ENCODE measurements at regions not wholly inside any gene's neighbourhood (a gene's known extent, or its start where the extent isn't known, plus 50 kb on each side); places are given as distances from the start of the nearest gene placed in this dataset.
"Not testable (repeated sequence)": the region's sequence is repeated elsewhere in the genome, so short reads cannot be mapped to it uniquely, and the experiment has no call there.

DNA sequence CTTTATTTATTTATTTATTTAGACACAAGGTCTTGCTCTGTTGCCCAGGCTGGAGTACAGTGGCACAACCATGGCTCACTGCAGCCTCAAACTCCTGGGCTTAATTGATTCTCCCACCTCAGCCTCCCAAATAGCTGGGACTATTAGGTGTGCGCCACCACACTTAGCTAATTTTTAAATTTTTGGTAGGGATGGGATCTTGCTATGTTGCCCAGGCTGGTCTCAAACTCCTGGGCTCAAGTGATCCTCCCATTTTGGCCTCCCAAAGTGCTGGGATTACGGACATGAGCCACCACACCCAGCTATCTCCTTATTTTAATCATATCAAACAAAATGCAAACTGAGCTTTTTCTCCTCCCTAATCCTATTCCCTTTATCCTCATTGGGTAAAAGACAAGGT is 113.0 kb upstream of the FOXN2 start:
- not testable (repeated sequence) for H3K79me2 ChIP-seq (ENCODE audit: control insufficient read depth, insufficient read depth, low read length, unreplicated experiment); H3K4me3 ChIP-seq (ENCODE audit: low read depth, low read length); H3K36me3 ChIP-seq (ENCODE audit: insufficient read depth, low read length); H2AFZ ChIP-seq (ENCODE audit: low read length, unreplicated experiment); H3K27ac ChIP-seq (ENCODE audit: low read depth, low read length); H3K27me3 ChIP-seq (ENCODE audit: insufficient read depth, low read length)
- peaks cover 20% of the 10 kb centered on the region for H3K4me1 ChIP-seq (ENCODE audit: control insufficient read depth, insufficient read depth, low read length, unreplicated experiment)

GRCh38 chr2:48202863-48203642 is 111.4 kb upstream of the FOXN2 start:
- Histone ChIP-seq H3K4me3 (ENCODE audit: low read depth, low read length) (no peak overlapping the region), H3K4me1 (ENCODE audit: control insufficient read depth, insufficient read depth, low read length, unreplicated experiment) (peaks cover 12% of the 10 kb centered on the region), H2AFZ (ENCODE audit: low read length, unreplicated experiment) (no peak overlapping the region), H3K27ac (ENCODE audit: low read depth, low read length) (no peak overlapping the region), H3K79me2 (ENCODE audit: control insufficient read depth, insufficient read depth, low read length, unreplicated experiment) (no peaks in the 10 kb centered on the region), H3K27me3 (ENCODE audit: insufficient read depth, low read length) (no peaks in the 10 kb centered on the region), H3K36me3 (ENCODE audit: insufficient read depth, low read length) (no peaks in the 10 kb centered on the region)

DNA sequence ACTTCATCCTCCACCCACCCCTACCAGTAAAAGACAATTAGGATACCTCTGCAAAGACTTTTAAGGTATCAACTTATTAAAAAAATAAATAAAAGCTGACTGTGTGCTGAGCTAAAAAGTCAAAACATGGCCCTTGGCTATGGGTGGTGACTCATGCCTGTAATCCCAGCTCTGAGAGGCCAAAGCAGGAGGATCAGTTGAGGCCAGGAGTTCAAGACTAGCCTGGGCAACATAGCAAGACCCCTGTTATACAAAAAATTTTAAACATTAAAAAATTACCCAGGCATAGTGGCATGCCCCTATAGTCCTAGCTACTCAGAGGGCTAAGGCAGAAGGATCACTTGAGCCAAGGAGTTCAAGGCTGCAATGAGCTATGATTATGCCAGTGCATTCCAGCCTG is 110.8 kb upstream of the FOXN2 start:
- H2AFZ ChIP-seq (ENCODE audit: low read length, unreplicated experiment) = no peak overlapping the region
- no peak overlapping the region for H3K27ac ChIP-seq (ENCODE audit: low read depth, low read length)
- H3K79me2 ChIP-seq (ENCODE audit: control insufficient read depth, insufficient read depth, low read length, unreplicated experiment) = no peaks in the 10 kb centered on the region
- H3K27me3 ChIP-seq (ENCODE audit: insufficient read depth, low read length) = no peaks in the 10 kb centered on the region
- H3K4me3 ChIP-seq (ENCODE audit: low read depth, low read length) = no peak overlapping the region
- no peaks in the 10 kb centered on the region for H3K36me3 ChIP-seq (ENCODE audit: insufficient read depth, low read length)
- peaks cover 18% of the 10 kb centered on the region for H3K4me1 ChIP-seq (ENCODE audit: control insufficient read depth, insufficient read depth, low read length, unreplicated experiment)

- H3K36me3 ChIP-seq (ENCODE audit: insufficient read depth, low read length) = no peaks in the 10 kb centered on the region
- H3K4me1 ChIP-seq (ENCODE audit: control insufficient read depth, insufficient read depth, low read length, unreplicated experiment) = peaks cover 29% of the 10 kb centered on the region
- H3K4me3 ChIP-seq (ENCODE audit: low read depth, low read length) = no peak overlapping the region
- no peaks in the 10 kb centered on the region for H3K27me3 ChIP-seq (ENCODE audit: insufficient read depth, low read length)
- no peak overlapping the region for H2AFZ ChIP-seq (ENCODE audit: low read length, unreplicated experiment)
- H3K79me2 ChIP-seq (ENCODE audit: control insufficient read depth, insufficient read depth, low read length, unreplicated experiment) = no peaks in the 10 kb centered on the region
- no peak overlapping the region for H3K27ac ChIP-seq (ENCODE audit: low read depth, low read length)
These were observed 109.7 kb upstream of the FOXN2 start for GRCh38 chr2:48204750-48205136.

DNA sequence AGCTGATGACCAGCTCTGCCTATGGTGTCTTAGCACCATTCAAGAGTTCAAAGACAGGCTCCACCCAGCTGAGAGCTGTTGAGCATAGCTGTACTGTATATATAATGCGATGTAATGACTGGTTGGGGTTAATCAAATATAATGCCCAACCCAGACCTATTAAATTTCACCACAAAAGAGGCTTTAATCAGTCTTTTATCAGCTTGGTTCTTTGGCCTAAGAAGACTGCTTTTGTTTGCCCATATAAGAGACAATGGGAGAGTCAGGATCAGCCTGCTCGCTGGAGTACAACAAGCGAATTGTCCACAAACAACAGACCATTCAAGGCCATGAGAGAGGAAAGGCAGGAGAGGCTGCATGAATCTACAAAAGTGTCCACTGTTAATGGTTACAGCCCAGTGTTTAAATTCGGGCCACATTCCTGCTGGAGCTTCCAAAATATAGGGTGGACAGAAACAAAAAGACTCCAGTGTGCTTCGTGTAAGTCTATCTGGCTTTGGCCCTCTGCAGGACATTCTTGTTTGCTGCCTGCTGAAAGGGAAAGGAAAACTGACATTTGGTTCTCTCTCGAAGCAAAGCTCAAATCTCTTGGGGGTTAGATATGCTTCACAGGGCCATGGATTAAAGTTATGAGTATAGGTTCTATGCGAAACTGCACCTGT is 109.2 kb upstream of the FOXN2 start:
- H3K36me3 ChIP-seq (ENCODE audit: insufficient read depth, low read length) = no peaks in the 10 kb centered on the region

DNA sequence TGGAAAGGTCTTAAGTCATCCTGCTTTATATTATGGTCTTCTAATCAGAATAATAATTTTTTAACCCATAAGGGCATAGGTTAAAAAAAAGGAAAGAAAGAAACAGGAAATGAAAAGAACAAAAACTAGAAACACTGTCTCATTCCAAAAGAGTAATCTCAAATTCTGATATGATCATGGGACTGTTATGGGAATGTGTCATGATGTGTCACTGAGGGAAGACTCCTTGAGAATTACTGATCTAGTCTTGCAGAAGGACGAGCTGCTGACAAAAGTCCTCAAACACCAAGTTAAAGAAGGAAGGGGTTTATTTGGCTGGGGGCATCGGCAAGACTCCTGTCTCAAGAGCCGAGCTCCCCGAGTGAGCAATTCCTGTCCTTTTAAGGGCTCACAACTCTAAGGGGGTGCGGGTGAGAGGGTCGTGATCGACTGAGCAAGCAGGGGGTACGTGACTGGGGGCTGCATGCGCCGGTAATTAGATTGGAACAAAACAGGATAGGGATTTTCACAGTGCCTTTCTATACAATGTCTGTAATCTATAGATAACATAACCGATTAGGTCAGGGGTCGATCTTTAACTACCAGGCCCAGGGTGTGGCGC is 108.3 kb upstream of the FOXN2 start:
- H3K79me2 ChIP-seq (ENCODE audit: control insufficient read depth, insufficient read depth, low read length, unreplicated experiment); H3K36me3 ChIP-seq (ENCODE audit: insufficient read depth, low read length); H3K27me3 ChIP-seq (ENCODE audit: insufficient read depth, low read length); H3K4me3 ChIP-seq (ENCODE audit: low read depth, low read length): not testable (repeated sequence)
- H3K27ac ChIP-seq (ENCODE audit: low read depth, low read length) = peak overlapping the region; percentile 24; the same call in 1 of the 2 replicates
- peak overlapping the region; percentile 63 for H2AFZ ChIP-seq (ENCODE audit: low read length, unreplicated experiment)
- peaks cover 30% of the 10 kb centered on the region for H3K4me1 ChIP-seq (ENCODE audit: control insufficient read depth, insufficient read depth, low read length, unreplicated experiment)

More for the DNA sequence above, 109.2 kb upstream of the FOXN2 start:
- Histone ChIP-seq H3K79me2 (ENCODE audit: control insufficient read depth, insufficient read depth, low read length, unreplicated experiment) (no peaks in the 10 kb centered on the region), H2AFZ (ENCODE audit: low read length, unreplicated experiment) (peak overlapping the region; percentile 63), H3K27ac (ENCODE audit: low read depth, low read length) (peak overlapping the region; percentile 24; the same call in 1 of the 2 replicates), H3K4me3 (ENCODE audit: low read depth, low read length) (no peak overlapping the region), H3K27me3 (ENCODE audit: insufficient read depth, low read length) (no peaks in the 10 kb centered on the region), H3K4me1 (ENCODE audit: control insufficient read depth, insufficient read depth, low read length, unreplicated experiment) (peaks cover 30% of the 10 kb centered on the region)

DNA sequence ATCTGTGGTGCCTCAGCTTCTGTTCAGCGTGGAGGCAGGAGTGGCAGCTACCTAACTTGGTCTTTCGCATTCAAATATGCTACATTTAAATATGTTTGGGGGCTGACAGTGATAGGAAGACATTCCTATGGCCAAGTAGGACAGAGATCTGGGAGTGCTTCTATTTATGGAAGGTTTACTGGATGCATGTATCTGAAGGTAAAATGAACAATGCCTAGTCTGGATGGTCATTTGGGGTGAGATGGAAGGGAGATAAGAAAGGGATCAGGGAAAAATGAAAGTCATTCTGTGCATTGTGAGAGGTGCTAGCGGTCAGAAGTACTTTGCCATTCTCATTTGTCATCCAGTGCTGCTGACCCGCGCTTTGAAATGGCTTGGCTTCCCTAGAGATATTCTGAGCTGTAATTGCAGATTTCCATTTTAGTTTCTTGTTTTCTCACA is 107.3 kb upstream of the FOXN2 start:
- Histone ChIP-seq H3K27me3 (ENCODE audit: insufficient read depth, low read length) (no peaks in the 10 kb centered on the region), H3K27ac (ENCODE audit: low read depth, low read length) (no peak overlapping the region), H3K4me3 (ENCODE audit: low read depth, low read length) (no peak overlapping the region), H3K79me2 (ENCODE audit: control insufficient read depth, insufficient read depth, low read length, unreplicated experiment) (no peaks in the 10 kb centered on the region), H3K36me3 (ENCODE audit: insufficient read depth, low read length) (no peaks in the 10 kb centered on the region), H3K4me1 (ENCODE audit: control insufficient read depth, insufficient read depth, low read length, unreplicated experiment) (peaks cover 30% of the 10 kb centered on the region), H2AFZ (ENCODE audit: low read length, unreplicated experiment) (peak overlapping the region; percentile 50)

DNA sequence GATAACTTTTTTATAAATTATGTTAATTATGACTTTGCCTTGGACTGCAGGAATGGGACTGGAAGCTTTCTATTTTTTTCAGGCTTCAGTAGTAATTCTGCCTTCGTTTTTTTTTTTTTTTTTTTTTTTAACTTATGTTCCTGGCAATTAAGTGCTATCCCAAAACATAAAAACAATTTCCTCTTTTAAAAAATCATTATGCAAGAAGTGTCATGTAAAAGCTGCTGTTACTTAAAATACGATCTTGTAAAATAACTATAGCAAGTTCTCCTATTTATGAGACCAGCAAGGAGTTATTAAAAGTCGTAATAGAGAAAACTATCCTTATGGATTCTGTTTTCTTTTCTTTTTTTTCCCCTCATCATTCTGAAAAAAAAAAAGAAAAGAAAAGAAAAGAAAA is 106.6 kb upstream of the FOXN2 start:
- peaks cover 30% of the 10 kb centered on the region for H3K4me1 ChIP-seq (ENCODE audit: control insufficient read depth, insufficient read depth, low read length, unreplicated experiment)
- no peaks in the 10 kb centered on the region for H3K27me3 ChIP-seq (ENCODE audit: insufficient read depth, low read length)
- H3K79me2 ChIP-seq (ENCODE audit: control insufficient read depth, insufficient read depth, low read length, unreplicated experiment) = no peaks in the 10 kb centered on the region
- no peak overlapping the region for H3K27ac ChIP-seq (ENCODE audit: low read depth, low read length)
- H3K4me3 ChIP-seq (ENCODE audit: low read depth, low read length) = no peak overlapping the region
- H3K36me3 ChIP-seq (ENCODE audit: insufficient read depth, low read length) = no peaks in the 10 kb centered on the region
- H2AFZ ChIP-seq (ENCODE audit: low read length, unreplicated experiment) = no peak overlapping the region

- peak overlapping the region; percentile 26 for H2AFZ ChIP-seq (ENCODE audit: low read length, unreplicated experiment)
These were observed 105.1 kb upstream of the FOXN2 start for GRCh38 chr2:48209214-48209885.

GRCh38 chr2:48210189-48210588 is 104.3 kb upstream of the FOXN2 start:
- Histone ChIP-seq H3K79me2 (ENCODE audit: control insufficient read depth, insufficient read depth, low read length, unreplicated experiment) (no peaks in the 10 kb centered on the region), H2AFZ (ENCODE audit: low read length, unreplicated experiment) (no peak overlapping the region), H3K4me3 (ENCODE audit: low read depth, low read length) (no peak overlapping the region), H3K4me1 (ENCODE audit: control insufficient read depth, insufficient read depth, low read length, unreplicated experiment) (peaks cover 29% of the 10 kb centered on the region), H3K36me3 (ENCODE audit: insufficient read depth, low read length) (no peaks in the 10 kb centered on the region), H3K27me3 (ENCODE audit: insufficient read depth, low read length) (no peaks in the 10 kb centered on the region), H3K27ac (ENCODE audit: low read depth, low read length) (no peak overlapping the region)

More at GRCh38 chr2:48209214-48209885, 105.1 kb upstream of the FOXN2 start:
- no peaks in the 10 kb centered on the region for H3K27me3 ChIP-seq (ENCODE audit: insufficient read depth, low read length)
- peaks cover 30% of the 10 kb centered on the region for H3K4me1 ChIP-seq (ENCODE audit: control insufficient read depth, insufficient read depth, low read length, unreplicated experiment)
- H3K79me2 ChIP-seq (ENCODE audit: control insufficient read depth, insufficient read depth, low read length, unreplicated experiment) = no peaks in the 10 kb centered on the region
- peak overlapping the region; percentile 58 for H3K27ac ChIP-seq (ENCODE audit: low read depth, low read length)
- no peaks in the 10 kb centered on the region for H3K36me3 ChIP-seq (ENCODE audit: insufficient read depth, low read length)
- no peak overlapping the region for H3K4me3 ChIP-seq (ENCODE audit: low read depth, low read length)

Measured in ACC112 (cell line).